DMS 273 treated with DMSO at 0.1 percent for 48 hours (cell line): ENCODE measurements at regions not wholly inside any gene's neighbourhood (a gene's known extent, or its start where the extent isn't known, plus 50 kb on each side); places are given as distances from the start of the nearest gene placed in this dataset.

ENCODE experiments used
- DNase-seq: peaks from one replicate; lab custom pipeline; 2025; lab: John Stamatoyannopoulos, UW

DNA sequence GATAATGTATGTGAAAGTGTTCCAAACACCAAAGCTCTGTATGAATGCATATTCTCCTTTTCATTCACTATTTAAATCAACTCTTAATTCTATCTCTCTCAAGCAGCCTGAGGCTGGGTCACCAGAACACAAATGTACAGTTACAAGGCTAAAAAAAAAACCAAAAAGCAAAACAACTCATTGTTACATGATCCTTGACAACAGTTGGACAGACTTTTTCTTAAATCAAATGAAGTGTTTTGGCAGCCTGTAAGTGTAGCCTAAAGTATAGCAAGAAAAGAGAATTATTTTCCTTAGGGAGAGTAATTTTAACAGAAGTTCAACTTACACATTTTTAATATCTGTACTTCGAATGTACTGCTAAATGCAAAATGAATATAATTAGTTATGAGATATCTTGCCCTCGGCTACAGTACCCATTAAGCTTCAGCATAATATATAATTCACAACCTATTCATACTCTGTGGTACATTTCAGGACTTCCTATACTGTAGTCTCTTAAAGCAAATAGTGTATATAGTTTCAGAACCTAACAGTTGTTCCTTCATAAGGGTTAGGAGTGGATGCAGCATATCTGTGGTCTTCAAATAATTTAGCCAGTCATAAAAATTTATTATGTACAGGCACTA lies 214.0 kb upstream of the BTG1 start:
- DNase-seq: no peak

DNA sequence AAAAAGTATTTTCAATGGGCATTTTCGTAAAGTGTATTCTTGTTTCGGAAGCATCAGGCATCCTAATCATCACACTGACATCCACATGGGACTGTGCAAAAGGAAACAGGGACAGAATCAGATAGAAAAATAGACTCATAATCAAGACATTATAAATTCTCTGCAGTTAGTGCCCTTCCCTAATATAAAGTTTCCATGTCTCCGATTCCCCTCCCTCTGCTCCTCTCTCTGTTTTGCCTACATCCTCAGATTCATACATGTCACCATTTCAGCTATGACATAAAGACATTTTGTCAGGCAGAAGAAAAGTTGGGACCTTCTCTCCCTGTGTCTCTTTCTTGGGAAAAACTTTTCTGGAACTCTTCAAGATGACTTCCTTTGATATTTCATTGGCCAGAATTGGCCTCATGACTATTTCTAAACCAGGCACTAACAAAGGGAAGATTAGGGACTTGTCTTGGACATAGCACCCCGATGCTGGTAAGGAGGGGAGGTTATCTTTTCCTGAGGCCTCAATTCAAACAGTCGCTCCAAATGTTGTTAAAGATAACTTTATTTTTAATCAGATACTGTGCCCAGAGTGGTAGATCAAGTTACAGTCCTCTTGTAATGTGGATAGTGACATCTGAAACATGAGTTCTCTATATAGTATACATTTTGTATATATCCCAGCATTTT lies 212.1 kb upstream of the BTG1 start:
- DNase-seq: no peak

DNA sequence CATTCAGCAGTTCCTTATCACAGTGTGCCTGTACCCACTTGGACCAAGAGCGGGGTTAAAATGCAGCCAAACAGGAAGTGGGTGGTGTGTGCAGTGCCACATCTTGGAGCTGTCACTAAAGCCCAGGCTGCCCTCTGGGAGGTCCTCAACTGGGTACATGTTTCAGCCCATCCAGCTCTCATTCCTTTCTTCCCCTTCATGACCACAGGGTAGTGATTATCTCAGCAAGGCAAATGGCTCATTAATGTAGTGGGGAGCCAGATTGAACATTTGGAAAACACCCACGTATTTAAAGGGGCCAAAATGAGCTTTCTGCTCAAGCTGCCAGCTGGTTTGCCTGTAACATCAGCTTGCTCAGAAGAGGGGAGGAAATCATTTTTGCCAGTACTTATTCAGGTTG lies 210.8 kb upstream of the BTG1 start:
- no peak for DNase-seq

DNA sequence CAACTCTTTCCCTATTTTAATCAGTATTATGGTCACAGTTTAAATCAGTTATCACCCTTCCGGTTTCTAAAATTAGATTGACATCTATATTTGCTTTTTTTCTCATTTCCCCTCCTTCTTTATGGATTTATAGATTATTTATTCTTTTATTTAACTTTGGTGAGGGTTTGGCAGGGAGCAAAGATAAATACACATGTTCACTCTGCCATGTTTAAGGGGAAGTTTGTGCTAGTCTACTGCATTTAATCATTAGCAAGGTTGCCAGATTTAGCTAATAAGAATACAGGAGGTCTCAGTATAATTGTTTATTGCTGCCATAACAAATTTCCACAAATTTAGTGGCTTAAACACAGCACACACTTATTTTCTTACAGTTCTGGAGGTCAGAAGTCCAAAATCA lies 204.0 kb upstream of the BTG1 start:
- no peak for DNase-seq

DNA sequence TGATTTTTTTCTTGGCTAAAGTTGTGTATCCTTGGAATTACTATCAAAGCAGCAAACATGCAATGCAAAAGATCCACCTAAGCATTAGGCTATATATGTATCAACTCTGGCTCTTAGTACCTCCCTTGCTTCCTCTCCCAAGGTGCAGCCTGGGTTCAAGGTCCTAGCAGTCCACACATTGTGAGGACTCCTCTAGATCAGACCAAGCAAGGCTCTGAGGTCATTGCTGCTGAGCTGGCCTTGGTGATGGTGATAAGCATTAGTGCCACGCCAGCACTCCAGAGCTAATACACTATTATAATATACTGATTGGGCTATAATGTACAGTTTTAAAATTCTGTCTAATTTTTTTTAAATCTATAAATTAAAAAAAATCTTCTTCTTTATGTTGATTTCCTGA lies 196.9 kb upstream of the BTG1 start:
- no peak for DNase-seq

DNA sequence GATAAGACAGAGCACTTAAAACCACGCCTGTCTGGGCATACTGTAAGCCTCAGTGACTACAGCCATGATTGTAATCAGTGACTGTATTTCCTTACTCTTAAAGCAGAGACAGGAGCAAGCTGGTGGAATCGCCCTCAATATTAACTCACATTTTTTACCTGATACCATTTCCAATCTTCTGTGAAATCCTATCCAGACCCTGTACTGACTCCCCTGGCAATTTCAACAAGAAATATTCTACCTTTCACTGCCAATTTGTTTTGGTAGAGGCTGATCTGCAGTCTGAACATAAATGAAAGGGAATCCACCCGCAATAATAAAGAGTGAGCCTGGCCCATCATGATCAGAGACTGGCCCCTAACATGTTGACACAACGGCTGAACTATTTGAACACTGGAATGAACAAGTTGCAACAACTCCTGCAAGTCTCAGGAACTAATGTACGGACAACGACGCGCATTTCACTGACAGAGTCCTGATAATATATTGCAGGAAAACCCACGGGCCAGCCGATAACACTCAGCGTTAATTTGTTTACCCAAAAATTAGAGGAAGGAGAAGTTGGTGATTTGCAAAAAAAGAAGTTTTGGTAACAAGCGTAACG lies 195.5 kb upstream of the BTG1 start:
- DNase-seq: no peak

DNA sequence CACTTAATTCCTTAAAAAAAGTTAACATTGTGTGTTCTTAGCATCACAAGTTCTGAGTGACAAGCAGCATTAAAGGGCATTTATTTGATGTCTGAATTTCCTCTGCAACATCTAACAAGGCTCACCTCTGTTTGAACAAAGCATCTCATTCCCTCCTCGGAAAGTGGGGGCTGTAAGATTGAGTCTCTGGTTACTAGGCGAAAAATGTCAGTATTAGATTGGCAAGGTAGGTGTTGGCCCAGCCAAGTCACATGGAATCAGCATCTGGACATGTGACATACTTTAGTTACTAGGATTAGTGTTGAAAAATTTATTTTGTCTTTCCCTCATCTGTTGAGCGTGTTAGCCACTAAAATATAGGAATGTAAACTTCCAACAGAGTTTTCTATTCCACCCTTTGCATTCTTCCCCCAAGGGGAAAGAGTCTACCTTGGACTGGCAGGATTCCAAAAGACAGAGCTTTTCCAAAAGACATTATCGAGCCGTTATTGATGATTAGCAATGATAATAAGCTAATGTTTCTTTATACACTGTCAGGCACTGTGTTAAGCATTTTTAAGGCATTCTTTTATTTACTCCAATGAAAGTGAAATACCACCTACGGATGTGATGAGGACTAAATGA lies 194.9 kb upstream of the BTG1 start:
- no peak for DNase-seq

DNA sequence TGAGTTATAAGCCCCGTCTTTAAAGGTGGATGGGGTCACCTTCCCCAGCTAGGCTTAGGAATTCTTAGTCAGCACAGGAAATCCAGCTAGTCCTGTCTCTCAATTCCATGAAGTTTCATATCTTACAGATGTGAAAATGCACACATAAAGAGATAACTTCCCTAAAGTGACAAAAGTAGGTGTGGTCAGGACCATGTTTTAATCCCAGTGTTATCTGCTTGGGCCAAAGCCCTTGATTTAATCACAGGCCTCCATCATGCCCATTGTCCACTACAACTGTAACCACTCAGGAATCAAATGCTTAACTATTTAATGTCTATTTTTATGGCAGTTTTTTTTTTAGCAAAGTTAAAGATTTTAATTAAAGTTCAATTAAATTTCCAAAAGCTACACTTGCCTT lies 194.4 kb upstream of the BTG1 start:
- DNase-seq: no peak

DNA sequence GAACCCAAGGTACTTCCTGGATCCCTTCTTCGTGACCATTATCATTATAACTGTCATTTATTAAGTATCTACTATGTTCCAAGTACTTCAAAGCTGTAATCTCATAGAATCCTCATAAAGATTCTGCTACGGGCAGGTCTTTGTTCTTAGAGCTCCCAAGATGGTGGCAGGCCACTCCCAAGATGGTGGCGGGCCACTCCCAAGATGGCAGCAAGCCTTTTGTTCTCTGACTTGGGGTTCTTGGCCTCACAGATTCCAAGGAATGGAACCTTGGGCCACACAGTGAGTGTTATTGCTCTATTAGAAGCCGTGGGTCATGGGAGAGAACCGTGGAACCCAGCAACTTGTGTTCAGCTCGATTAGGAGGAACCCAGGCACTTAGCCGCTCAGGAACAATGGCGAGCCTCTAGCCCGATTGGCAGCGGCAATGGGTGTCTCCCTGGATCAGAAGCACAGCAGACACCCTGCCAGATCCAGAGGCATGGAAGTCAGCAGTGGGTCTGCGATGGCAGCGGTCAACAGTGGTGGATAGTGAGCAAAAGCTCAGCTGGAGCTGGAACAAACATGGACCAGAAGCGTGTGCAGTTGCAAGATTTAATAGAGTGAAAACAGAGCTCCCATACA lies 193.7 kb upstream of the BTG1 start:
- no peak for DNase-seq

DNA sequence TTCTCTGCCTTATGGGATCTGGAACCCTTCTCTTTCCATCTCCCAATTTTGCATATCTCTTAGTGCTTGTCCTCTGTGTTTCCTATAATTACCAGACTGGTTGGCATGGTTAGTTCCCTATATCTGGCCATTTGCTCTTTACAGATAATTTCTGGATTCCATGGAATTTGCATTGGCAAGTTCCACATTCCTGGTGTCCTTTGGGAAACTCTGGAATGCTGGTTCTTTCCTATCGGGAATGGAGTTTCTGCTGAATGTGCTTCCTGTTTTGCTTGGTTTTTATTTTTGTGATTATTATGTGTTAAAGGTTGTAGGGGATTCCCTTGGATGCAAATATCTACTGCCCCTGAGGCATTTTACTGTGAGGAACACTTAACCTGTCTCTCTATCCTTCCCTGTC lies 193.0 kb upstream of the BTG1 start:
- no peak for DNase-seq

DNA sequence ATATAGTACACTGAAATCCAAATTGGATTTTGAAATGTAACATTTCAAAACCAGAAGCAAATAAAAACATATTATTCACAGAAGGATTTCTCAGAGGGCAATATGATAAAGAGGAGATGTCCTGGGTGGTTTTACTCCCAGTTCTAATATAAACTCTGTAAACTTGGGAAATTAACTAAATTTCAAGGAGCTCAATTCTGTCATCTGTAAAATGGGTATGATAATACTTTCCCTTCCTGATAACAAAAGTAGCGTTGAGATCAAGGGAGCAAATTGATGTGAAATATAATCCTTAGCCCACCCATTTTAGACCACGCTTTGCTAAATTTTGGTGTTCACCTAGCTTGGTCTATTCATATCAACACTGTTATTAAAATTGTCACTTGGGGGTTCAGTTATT lies 192.5 kb upstream of the BTG1 start:
- DNase-seq: no peak

DNA sequence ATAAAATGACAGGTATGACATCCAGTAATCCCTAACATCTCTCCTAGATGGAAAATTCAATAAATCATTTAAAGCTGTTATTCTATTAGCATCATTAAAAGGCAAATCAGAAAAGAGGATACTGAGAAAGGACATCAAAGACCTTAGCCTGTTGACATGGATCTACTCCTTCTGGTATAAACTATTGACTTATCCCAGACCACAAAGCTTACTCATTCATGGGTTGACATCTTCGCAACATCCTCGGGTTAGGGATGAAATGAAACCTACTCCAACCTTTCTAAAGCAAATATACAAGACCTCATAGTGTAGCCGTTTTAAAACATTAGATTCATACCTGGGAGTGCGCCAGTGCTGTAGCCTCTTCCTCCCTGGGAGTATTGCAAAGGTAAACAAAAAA lies 191.5 kb upstream of the BTG1 start:
- no peak for DNase-seq

DNA sequence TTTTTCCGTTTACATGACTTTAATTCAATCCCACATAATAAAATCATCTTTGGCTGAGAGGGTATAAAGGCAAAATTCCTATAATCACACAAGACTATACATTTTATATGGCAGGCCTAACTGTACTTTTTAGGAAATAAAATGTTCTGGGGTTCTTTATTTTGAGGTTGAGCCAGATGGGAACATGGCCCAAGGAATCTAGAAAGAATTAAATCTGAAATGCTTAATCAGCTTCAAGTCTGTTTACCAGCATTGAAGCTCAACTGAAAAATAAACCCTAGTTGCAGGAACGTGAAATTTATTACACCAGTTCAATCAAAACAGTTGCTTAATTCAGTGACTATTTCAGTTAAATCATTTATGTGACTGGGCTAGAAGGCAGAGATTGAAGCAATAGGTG lies 191.0 kb upstream of the BTG1 start:
- no peak for DNase-seq

DNA sequence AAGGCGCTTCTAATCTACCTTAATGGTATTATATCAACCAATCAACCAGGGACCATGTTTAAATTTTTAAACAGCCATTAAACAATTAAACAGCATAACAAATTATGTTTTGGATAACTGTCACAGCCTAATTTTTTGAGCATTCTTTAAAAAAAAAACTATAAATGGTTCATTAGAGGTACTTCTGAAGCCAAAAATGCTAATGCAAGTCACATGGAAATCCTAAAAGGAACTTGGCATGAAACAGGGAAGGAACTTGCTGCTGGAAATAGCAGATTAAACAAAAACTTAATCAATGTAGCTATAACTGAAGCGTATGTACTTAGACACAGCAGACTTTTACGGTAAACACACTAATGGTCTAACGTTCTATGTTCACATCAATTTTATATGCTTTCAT lies 190.2 kb upstream of the BTG1 start:
- DNase-seq: no peak

DNA sequence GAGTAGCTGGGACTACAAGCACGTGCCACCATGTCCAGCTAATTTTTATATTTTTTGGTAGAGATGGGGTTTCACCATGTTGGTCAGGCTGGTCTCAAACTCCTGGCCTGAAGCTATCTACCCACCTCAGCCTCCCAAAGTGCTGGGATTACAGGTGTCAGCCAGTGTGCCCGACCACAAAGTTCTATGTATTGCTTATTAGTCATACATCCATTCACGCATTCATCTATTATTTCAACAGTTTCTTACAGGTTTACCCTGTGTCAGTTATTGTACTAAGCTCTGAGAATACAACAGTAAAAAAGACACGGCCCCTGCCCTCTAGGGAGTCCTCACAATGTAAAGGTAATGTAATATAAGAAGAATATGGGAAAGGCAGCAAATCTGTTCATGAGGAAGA lies 188.9 kb upstream of the BTG1 start:
- DNase-seq: no peak

DNA sequence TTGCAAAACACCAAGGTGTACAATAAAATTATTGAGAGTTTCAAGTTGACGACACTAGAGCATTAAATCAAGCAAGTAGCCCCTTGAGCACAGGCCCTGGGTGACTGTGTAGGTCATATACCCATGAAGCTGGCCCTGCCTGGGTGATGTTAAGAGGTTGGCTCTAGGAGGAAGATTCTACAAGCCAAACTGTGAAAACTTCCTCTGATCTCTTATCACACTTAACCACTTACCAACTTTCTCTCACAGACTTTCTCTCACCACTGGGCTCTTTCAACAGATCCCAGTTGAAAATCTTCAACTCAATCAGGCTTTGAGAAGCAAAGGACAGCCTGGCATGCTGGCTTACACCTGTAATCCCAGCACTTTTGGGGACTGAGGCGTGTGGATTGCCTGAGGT lies 186.9 kb upstream of the BTG1 start:
- DNase-seq: no peak

DNA sequence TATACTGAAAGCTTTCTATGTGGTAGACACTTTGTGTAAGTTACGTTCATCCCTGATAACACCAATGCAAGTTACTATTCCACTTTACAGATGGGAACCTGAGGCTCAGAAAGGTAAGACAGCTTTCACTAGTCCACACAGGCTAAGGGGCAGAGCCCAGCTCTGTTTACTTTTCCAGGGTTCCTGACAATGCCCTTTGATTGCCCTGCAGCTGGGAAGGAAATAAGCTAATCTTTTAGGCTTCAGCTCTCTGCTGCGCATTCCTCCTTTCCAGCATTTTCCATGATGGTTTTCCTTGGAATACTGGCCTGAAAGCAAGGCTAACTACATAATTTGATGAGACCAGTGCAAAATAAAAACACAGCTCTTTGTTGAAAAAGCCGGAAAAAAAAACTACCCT lies 185.7 kb upstream of the BTG1 start:
- no peak for DNase-seq

DNA sequence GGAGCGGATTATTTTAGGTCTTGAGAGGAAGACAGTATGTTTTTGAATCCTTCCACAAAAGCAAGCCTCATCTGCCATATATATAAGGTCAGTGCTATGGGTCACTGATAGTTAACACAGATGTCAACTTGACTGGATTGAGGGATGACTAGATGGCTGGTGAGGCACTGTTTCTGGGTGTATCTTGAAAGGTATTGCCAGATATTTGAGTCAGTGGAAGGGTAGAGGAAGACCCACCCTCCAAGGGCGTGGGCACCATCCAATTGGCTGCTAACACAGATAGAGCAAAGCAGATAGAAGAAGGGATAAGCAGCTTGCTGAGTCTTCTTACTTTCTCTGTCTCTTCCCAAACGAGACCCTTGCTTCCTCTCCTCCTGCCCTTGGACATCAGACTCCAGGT lies 185.0 kb upstream of the BTG1 start:
- no peak for DNase-seq

DNA sequence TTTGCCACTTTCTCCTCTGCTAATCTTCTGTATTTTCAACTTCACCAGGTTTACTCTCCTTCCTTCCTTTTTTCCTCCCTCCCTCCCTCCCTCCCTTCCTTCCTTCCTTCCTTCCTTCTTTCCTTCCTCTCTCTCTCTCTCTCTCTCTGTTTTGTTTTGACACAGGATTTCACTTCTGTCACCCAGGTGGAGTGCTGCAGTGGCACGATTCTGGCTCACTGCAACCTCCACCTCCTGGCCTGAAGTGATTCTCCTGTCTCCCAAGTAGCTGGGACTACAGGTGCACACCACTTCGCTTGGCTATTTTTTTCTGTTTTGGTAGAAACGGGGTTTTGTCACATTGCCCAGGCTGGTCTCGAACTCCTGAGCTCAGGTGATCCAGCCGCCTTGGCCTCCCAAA lies 181.2 kb upstream of the BTG1 start:
- DNase-seq: no peak

DNA sequence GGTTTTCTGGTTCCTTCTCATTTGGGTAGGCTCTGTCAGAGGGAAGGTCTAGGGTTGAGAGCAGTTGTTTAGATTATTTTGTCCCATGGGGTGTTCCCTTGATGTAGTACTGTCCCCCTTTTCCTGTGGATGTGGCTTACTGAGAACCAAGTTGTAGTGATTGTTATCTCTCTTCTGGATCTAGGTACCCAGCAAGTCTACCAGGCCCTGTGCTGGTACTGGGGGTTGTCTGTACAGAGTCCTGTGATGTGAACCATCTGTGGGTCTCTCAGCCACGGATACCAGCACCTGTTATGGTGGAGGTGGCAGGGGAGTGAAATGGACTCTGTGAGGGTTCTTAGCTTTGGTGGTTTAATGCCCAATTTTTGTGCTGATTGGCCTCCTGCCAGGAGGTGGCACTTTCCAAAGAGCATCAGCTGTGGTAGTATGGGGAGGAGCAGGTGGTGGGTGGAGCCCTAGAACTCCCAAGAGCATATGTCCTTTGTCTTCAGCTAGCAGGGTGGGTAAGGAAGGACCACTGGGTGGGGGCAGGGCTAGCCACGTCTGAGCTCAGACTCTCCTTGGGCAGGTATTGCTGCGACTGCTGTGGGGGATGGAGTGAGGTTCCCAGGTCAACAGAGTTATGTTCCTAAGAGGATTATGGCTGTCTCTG lies 179.3 kb upstream of the BTG1 start:
- no peak for DNase-seq

DNA sequence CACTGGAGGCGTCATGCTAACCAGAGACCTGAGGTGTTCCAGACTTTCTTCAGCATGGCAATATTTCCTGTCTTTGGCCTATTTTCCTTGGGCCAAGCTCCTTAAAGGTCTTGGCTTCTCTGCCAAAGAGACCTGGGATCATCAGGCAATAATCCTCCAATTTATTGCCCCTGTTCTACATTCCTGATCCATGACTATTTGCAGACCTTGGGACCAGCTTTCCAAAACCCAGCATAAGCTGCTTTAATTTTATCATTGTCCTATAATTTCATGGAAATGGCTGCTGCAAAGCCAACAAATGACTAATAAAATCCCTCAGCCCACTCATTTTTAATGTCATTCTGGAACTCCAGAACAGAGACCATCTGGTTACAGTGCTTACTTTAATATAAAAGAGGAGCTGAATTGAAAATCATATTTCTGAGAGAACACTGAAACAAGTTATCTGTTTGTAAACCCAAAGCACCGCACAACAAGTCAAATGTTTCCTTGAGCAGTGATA lies 166.9 kb upstream of the BTG1 start:
- no peak for DNase-seq

DNA sequence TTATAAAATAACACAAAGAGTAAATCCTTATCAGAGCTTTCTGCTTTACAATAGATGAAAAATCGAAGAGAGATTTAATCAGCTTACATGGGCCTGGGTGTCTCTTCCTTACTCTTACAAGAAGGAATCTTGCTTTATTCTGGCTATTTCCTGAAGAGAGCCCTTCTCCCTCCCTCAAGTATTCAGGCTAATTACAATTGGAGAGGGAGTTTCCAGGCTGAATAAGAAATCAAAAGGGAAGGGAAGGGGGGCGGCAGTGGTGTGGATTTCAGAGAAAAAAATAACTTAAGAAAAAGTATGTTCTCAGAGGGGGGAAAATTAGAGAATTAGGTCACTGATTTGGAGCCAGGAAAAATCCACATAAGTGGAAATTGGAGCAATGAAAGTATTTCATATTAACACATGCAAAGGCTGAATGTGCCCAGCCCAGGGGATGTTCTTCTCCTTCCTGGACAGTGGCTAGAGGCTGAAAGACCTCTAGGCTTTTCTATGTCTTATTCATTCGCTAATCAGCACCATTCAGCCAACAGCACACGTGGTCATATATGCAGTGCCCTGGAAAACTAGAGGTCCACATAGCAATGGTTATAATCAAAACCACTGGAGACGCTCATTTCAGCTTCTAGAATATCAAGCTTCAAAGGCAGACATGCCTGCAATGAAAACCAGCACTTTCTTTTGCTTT lies 158.9 kb upstream of the BTG1 start:
- no peak for DNase-seq
